ENCODE measurements at regions not wholly inside any gene's neighbourhood (a gene's known extent, or its start where the extent isn't known, plus 50 kb on each side); places are given as distances from the start of the nearest gene placed in this dataset.

DNA sequence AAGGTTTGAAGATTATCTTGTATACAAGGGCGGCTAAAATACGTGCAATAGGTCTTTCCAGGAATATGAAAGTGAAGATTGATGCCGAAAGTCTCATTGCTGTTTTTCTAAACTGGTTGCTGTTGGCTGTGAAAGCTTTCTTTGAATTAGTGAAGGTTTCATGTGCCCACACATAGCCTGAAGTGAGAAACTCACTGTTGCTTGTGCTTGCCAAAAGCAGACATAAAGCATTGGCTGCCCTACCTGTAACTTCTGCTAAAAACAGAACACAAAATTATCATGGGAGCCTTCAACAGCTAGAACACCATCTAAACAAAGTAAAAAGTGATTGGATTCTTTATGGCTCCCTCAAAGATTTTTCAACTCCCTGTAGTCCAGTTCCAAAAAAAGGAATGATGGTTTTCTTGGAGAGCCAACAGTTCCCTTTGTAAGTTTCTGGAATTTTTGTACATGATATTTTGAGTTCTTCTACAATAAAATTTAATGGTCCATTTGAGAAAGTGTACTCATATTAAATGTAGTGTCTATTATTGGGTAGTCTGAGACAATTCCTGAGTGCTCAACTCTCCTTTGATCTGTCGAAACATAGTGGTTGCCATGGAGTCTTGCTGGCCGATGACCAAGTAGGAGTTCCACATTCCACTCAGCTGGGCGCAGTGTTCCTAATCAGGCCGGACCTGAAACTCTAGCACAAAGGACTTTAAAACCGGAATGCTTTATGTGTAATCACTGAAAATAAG lies 68.5 kb downstream of the PLEKHG1 start (continued):
- TF ChIP-seq, protein P1, sequence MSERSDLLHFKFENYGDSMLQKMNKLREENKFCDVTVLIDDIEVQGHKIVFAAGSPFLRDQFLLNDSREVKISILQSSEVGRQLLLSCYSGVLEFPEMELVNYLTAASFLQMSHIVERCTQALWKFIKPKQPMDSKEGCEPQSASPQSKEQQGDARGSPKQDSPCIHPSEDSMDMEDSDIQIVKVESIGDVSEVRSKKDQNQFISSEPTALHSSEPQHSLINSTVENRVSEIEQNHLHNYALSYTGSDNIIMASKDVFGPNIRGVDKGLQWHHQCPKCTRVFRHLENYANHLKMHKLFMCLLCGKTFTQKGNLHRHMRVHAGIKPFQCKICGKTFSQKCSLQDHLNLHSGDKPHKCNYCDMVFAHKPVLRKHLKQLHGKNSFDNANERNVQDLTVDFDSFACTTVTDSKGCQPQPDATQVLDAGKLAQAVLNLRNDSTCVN (tag by site-specific recombination; optimal IDR thresholded peaks at IDR 0.05), result no peak
- TF ChIP-seq, protein P2, sequence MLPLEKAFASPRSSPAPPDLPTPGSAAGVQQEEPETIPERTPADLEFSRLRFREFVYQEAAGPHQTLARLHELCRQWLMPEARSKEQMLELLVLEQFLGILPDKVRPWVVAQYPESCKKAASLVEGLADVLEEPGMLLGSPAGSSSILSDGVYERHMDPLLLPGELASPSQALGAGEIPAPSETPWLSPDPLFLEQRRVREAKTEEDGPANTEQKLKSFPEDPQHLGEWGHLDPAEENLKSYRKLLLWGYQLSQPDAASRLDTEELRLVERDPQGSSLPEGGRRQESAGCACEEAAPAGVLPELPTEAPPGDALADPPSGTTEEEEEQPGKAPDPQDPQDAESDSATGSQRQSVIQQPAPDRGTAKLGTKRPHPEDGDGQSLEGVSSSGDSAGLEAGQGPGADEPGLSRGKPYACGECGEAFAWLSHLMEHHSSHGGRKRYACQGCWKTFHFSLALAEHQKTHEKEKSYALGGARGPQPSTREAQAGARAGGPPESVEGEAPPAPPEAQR (tag by site-specific recombination; IDR thresholded peaks at IDR 0.05), result no peak
- TF ChIP-seq, protein P3, sequence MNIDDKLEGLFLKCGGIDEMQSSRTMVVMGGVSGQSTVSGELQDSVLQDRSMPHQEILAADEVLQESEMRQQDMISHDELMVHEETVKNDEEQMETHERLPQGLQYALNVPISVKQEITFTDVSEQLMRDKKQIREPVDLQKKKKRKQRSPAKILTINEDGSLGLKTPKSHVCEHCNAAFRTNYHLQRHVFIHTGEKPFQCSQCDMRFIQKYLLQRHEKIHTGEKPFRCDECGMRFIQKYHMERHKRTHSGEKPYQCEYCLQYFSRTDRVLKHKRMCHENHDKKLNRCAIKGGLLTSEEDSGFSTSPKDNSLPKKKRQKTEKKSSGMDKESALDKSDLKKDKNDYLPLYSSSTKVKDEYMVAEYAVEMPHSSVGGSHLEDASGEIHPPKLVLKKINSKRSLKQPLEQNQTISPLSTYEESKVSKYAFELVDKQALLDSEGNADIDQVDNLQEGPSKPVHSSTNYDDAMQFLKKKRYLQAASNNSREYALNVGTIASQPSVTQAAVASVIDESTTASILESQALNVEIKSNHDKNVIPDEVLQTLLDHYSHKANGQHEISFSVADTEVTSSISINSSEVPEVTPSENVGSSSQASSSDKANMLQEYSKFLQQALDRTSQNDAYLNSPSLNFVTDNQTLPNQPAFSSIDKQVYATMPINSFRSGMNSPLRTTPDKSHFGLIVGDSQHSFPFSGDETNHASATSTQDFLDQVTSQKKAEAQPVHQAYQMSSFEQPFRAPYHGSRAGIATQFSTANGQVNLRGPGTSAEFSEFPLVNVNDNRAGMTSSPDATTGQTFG (tag by site-specific recombination; IDR thresholded peaks at IDR 0.05; ENCODE audit: borderline replicate concordance), result no peak
- TF ChIP-seq ZNF426 (tag by site-specific recombination; IDR thresholded peaks at IDR 0.05) (no peak), ZBTB21 (tag by site-specific recombination; IDR thresholded peaks at IDR 0.05) (no peak), ZNF707 (tag by site-specific recombination; IDR thresholded peaks at IDR 0.05) (no peak), ZNF184 (tag by site-specific recombination; IDR thresholded peaks at IDR 0.05) (no peak), ZNF654 (tag by site-specific recombination; IDR thresholded peaks at IDR 0.05; ENCODE audit: low read depth) (no peak), KLF9 (tag by site-specific recombination; IDR thresholded peaks at IDR 0.05; ENCODE audit: low read depth) (no peak), YY2 (tag by site-specific recombination; IDR thresholded peaks at IDR 0.05) (no peak), HOXD13 (CRISPR knock-in tag; IDR thresholded peaks at IDR 0.05; ENCODE audit: borderline replicate concordance) (no peak), KLF8 (tag by site-specific recombination; IDR thresholded peaks at IDR 0.05) (no peak), ZFP37 (tag by site-specific recombination; IDR thresholded peaks at IDR 0.05) (no peak), ZNF138 (tag by site-specific recombination; IDR thresholded peaks at IDR 0.05; ENCODE audit: borderline replicate concordance) (no peak), ZBTB7A (tag by site-specific recombination; IDR thresholded peaks at IDR 0.05; ENCODE audit: low read depth) (no peak), ZNF146 (tag by site-specific recombination; IDR thresholded peaks at IDR 0.05) (no peak), SCRT2 (tag by site-specific recombination; IDR thresholded peaks at IDR 0.05) (peak; percentile 84), ZNF830 (tag by site-specific recombination; IDR thresholded peaks at IDR 0.05; ENCODE audit: low read depth) (no peak), ZNF792 (tag by site-specific recombination; IDR thresholded peaks at IDR 0.05) (no peak)
- TF ChIP-seq, protein P4, sequence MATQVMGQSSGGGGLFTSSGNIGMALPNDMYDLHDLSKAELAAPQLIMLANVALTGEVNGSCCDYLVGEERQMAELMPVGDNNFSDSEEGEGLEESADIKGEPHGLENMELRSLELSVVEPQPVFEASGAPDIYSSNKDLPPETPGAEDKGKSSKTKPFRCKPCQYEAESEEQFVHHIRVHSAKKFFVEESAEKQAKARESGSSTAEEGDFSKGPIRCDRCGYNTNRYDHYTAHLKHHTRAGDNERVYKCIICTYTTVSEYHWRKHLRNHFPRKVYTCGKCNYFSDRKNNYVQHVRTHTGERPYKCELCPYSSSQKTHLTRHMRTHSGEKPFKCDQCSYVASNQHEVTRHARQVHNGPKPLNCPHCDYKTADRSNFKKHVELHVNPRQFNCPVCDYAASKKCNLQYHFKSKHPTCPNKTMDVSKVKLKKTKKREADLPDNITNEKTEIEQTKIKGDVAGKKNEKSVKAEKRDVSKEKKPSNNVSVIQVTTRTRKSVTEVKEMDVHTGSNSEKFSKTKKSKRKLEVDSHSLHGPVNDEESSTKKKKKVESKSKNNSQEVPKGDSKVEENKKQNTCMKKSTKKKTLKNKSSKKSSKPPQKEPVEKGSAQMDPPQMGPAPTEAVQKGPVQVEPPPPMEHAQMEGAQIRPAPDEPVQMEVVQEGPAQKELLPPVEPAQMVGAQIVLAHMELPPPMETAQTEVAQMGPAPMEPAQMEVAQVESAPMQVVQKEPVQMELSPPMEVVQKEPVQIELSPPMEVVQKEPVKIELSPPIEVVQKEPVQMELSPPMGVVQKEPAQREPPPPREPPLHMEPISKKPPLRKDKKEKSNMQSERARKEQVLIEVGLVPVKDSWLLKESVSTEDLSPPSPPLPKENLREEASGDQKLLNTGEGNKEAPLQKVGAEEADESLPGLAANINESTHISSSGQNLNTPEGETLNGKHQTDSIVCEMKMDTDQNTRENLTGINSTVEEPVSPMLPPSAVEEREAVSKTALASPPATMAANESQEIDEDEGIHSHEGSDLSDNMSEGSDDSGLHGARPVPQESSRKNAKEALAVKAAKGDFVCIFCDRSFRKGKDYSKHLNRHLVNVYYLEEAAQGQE (tag by site-specific recombination; IDR thresholded peaks at IDR 0.05), result no peak
- TF ChIP-seq, protein P5, sequence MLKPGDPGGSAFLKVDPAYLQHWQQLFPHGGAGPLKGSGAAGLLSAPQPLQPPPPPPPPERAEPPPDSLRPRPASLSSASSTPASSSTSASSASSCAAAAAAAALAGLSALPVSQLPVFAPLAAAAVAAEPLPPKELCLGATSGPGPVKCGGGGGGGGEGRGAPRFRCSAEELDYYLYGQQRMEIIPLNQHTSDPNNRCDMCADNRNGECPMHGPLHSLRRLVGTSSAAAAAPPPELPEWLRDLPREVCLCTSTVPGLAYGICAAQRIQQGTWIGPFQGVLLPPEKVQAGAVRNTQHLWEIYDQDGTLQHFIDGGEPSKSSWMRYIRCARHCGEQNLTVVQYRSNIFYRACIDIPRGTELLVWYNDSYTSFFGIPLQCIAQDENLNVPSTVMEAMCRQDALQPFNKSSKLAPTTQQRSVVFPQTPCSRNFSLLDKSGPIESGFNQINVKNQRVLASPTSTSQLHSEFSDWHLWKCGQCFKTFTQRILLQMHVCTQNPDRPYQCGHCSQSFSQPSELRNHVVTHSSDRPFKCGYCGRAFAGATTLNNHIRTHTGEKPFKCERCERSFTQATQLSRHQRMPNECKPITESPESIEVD (tag by site-specific recombination; IDR thresholded peaks at IDR 0.05), result peak; percentile 96
- TF ChIP-seq, protein P6, sequence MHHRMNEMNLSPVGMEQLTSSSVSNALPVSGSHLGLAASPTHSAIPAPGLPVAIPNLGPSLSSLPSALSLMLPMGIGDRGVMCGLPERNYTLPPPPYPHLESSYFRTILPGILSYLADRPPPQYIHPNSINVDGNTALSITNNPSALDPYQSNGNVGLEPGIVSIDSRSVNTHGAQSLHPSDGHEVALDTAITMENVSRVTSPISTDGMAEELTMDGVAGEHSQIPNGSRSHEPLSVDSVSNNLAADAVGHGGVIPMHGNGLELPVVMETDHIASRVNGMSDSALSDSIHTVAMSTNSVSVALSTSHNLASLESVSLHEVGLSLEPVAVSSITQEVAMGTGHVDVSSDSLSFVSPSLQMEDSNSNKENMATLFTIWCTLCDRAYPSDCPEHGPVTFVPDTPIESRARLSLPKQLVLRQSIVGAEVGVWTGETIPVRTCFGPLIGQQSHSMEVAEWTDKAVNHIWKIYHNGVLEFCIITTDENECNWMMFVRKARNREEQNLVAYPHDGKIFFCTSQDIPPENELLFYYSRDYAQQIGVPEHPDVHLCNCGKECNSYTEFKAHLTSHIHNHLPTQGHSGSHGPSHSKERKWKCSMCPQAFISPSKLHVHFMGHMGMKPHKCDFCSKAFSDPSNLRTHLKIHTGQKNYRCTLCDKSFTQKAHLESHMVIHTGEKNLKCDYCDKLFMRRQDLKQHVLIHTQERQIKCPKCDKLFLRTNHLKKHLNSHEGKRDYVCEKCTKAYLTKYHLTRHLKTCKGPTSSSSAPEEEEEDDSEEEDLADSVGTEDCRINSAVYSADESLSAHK (tag by site-specific recombination; IDR thresholded peaks at IDR 0.05), result peak; percentile 71
- TF ChIP-seq, protein P7, sequence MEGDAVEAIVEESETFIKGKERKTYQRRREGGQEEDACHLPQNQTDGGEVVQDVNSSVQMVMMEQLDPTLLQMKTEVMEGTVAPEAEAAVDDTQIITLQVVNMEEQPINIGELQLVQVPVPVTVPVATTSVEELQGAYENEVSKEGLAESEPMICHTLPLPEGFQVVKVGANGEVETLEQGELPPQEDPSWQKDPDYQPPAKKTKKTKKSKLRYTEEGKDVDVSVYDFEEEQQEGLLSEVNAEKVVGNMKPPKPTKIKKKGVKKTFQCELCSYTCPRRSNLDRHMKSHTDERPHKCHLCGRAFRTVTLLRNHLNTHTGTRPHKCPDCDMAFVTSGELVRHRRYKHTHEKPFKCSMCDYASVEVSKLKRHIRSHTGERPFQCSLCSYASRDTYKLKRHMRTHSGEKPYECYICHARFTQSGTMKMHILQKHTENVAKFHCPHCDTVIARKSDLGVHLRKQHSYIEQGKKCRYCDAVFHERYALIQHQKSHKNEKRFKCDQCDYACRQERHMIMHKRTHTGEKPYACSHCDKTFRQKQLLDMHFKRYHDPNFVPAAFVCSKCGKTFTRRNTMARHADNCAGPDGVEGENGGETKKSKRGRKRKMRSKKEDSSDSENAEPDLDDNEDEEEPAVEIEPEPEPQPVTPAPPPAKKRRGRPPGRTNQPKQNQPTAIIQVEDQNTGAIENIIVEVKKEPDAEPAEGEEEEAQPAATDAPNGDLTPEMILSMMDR (tag by site-specific recombination; IDR thresholded peaks at IDR 0.05), result no peak; the same call in 1 of the 2 replicates
